HG02763 (cell line): ENCODE measurements at regions not wholly inside any gene's neighbourhood (a gene's known extent, or its start where the extent isn't known, plus 50 kb on each side); places are given as distances from the start of the nearest gene placed in this dataset.

Experiments
- ATAC-seq: cut with Tn5 transposase; IDR thresholded peaks from one replicate; pipeline ENCODE4 v1.9.1; 2021; ENCODE audit warnings: mild to moderate bottlenecking, moderate library complexity; ENCODE audit not compliant: unreplicated experiment

- no peak for ATAC-seq
Measured at GRCh38 chr12:84313323-84313675, 599.3 kb downstream of the SLC6A15 start.

- no peak for ATAC-seq
Measured at GRCh38 chr12:84308211-84308610, 604.4 kb downstream of the SLC6A15 start.

- no peak for ATAC-seq
Measured at GRCh38 chr12:84305144-84305543, 607.5 kb downstream of the SLC6A15 start.

- no peak for ATAC-seq
Measured at GRCh38 chr12:84294246-84294645, 618.4 kb downstream of the SLC6A15 start.

GRCh38 chr12:84290168-84290567, 622.4 kb downstream of the SLC6A15 start:
- no peak for ATAC-seq

GRCh38 chr12:84277986-84278385, 634.6 kb downstream of the SLC6A15 start:
- ATAC-seq = no peak

GRCh38 chr12:84276215-84276614, 636.4 kb downstream of the SLC6A15 start:
- no peak for ATAC-seq

- ATAC-seq = no peak
Measured at GRCh38 chr12:84272324-84272723, 640.3 kb downstream of the SLC6A15 start.

- ATAC-seq = no peak
Measured at GRCh38 chr12:84270470-84271140, 642.0 kb downstream of the SLC6A15 start.

GRCh38 chr12:84247931-84248330, 664.7 kb downstream of the SLC6A15 start:
- no peak for ATAC-seq

- ATAC-seq = no peak
Measured at GRCh38 chr12:84243686-84244085, 668.9 kb downstream of the SLC6A15 start.

- ATAC-seq = no peak
Measured at GRCh38 chr12:84222841-84223240, 689.8 kb downstream of the SLC6A15 start.

GRCh38 chr12:84218406-84218805, 694.2 kb downstream of the SLC6A15 start:
- no peak for ATAC-seq

GRCh38 chr12:84201976-84202375, 710.6 kb downstream of the SLC6A15 start:
- no peak for ATAC-seq

GRCh38 chr12:84198294-84198946, 714.2 kb downstream of the SLC6A15 start:
- no peak for ATAC-seq

- no peak for ATAC-seq
Measured at GRCh38 chr12:84191779-84192178, 720.8 kb downstream of the SLC6A15 start.

GRCh38 chr12:84186433-84186832, 726.2 kb downstream of the SLC6A15 start:
- ATAC-seq = no peak

GRCh38 chr12:84183576-84183975, 729.0 kb downstream of the SLC6A15 start:
- ATAC-seq = no peak

- ATAC-seq = no peak
Measured at GRCh38 chr12:84174115-84174514, 738.5 kb downstream of the SLC6A15 start.

- ATAC-seq = no peak
Measured at GRCh38 chr12:84172823-84173424, 739.7 kb downstream of the SLC6A15 start.

GRCh38 chr12:84166812-84167211, 745.8 kb downstream of the SLC6A15 start:
- ATAC-seq = no peak

- ATAC-seq = no peak
Measured at GRCh38 chr12:84165998-84166571, 746.5 kb downstream of the SLC6A15 start.
